ENCODE measurements at regions not wholly inside any gene's neighbourhood (a gene's known extent, or its start where the extent isn't known, plus 50 kb on each side); places are given as distances from the start of the nearest gene placed in this dataset.

DNA sequence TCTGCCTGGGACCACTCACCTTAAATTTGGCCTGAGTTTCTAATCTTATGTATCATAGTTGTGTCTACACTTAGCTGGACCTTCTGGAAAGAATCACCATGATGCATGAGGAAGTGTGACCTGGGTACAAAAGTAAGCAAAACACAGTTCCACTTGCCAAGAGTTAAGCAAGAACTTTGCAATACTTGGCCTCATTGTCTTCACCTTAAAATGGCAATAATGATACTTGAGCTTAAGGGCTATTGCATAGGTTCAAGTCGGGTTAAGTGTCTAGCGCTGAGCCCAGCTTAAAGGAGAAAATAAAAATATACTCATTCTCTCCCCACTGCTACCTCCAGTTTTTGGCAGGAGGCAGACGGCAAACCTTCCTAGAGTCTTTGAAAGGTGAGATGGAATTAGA is 133.9 kb upstream of the BMPER start:
- ATAC-seq (replicated peaks; ENCODE audit: extremely low read depth, poor library complexity, severe bottlenecking) (no peak), DNase-seq (ENCODE audit: low spot score in 2 of 2) (no peak)
- no peaks in the 10 kb centered on the region for H3K4me1 Mint-ChIP-seq
- H3K27ac Mint-ChIP-seq (ENCODE audit: low read depth), result no peak overlapping the region
- H3K9me3 Mint-ChIP-seq, result no peaks in the 10 kb centered on the region
- H3K4me3 Mint-ChIP-seq, result no peak overlapping the region
- no peaks in the 10 kb centered on the region for H3K36me3 Mint-ChIP-seq (ENCODE audit: insufficient read depth)
- H3K27me3 Mint-ChIP-seq, result no peaks in the 10 kb centered on the region

DNA sequence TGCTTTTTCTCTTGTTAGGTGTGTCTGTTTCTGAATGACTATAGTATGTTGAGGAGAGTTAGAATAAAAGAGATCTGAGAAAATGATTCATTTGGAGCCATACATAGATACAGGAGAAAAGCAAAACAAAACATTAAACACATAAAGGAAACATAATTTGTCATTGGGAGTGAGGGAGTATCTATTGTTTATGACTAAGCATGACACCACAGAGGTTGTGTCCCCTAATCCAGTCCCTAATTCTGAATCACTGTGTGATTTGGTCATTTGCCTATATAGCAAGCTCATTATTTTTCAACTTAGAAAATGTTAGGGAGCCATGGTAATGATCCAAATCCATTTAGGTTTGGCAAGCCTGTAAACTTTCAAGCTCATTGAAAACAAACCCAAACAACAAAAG is 132.3 kb upstream of the BMPER start:
- Mint-ChIP-seq H3K4me3 (no peak overlapping the region), H3K27me3 (no peaks in the 10 kb centered on the region), H3K36me3 (ENCODE audit: insufficient read depth) (no peaks in the 10 kb centered on the region), H3K4me1 (no peaks in the 10 kb centered on the region), H3K9me3 (no peaks in the 10 kb centered on the region), H3K27ac (ENCODE audit: low read depth) (no peak overlapping the region)
- no peak for ATAC-seq (replicated peaks; ENCODE audit: extremely low read depth, poor library complexity, severe bottlenecking)
- DNase-seq (ENCODE audit: low spot score in 2 of 2), result no peak

DNA sequence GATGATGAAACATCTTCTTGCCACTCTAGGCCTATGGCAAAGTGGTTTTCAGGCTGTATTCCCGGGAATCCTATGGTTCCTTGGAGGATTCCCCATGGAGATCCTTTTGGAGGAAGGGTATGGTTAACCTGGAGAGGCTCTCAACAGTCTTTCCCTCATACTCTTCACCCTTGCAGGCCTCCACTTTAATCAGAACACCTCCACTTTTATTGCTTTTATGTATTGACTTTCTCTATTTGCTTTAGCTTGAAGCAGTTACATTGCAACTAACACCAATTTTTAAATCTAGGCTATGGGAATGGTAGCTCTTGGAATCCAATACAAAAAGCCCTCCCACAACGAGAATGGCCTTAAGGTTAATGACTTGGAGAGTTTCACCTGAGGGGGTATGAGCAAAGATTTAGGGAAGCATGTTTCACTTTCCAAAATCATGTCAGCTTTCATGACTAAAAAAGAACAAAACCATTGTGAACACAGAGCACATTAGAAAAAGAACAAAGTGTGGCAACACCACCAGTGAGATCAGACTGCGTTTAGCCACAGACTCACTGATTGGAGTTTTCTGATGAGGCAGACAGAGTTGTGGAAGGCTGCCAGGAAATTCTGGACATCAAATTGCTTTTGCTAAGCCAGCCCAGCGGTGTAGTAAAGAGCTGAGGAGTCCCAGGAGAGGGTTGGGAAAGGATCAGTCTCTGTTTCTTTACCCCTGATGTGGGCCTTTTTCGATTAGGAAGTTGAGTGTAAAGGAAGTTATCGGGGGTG is 130.4 kb upstream of the BMPER start:
- no peak for ATAC-seq (replicated peaks; ENCODE audit: extremely low read depth, poor library complexity, severe bottlenecking)
- Mint-ChIP-seq H3K27me3 (no peaks in the 10 kb centered on the region), H3K4me1 (no peaks in the 10 kb centered on the region), H3K27ac (ENCODE audit: low read depth) (no peak overlapping the region), H3K36me3 (ENCODE audit: insufficient read depth) (no peaks in the 10 kb centered on the region), H3K4me3 (no peak overlapping the region), H3K9me3 (no peaks in the 10 kb centered on the region)
- DNase-seq (ENCODE audit: low spot score in 2 of 2), result no peak

DNA sequence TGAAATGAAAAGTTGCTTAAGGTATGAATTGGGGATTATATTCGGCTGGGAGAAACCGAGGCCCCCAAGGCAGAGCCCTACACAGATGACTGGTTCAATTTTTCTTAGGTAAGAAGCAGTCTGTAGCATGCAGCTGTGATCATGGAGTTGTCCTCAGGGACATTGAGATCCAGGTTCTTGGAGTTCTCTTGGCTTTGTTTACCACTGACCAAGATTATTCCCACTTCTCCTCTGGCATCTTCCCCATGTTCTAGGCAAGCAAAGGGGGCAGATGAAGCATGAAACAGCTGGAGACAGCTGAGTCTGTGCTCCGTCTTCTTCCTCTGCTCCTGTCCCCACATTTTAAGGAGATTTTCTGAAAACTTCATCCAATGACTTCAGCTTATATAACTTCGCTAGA is 129.5 kb upstream of the BMPER start:
- no peak for ATAC-seq (replicated peaks; ENCODE audit: extremely low read depth, poor library complexity, severe bottlenecking)
- H3K4me1 Mint-ChIP-seq, result no peaks in the 10 kb centered on the region
- no peaks in the 10 kb centered on the region for H3K36me3 Mint-ChIP-seq (ENCODE audit: insufficient read depth)
- no peak overlapping the region for H3K27ac Mint-ChIP-seq (ENCODE audit: low read depth)
- H3K27me3 Mint-ChIP-seq, result no peaks in the 10 kb centered on the region
- no peaks in the 10 kb centered on the region for H3K9me3 Mint-ChIP-seq
- no peak for DNase-seq (ENCODE audit: low spot score in 2 of 2)
- H3K4me3 Mint-ChIP-seq, result no peak overlapping the region

DNA sequence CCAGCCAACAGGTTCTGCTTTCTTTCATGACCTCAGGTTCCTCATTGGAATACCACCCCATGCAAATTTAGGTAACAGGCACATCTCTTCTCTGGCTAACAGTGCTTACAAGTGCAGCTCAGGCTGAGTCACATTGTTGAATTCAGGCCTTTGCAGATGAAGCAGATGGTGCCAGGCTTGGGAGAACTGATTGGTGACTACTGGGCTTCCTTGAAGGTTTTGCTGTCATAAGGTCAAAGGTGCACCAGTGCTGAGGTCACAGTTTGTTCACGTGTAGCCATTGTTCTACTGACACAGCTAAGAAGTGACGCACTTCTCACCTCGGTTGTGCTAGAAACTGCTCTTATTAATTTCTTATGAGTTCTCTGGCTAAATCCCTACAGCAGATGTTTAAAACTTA is 128.6 kb upstream of the BMPER start:
- no peak overlapping the region for H3K27ac Mint-ChIP-seq (ENCODE audit: low read depth)
- H3K4me1 Mint-ChIP-seq, result no peaks in the 10 kb centered on the region
- no peaks in the 10 kb centered on the region for H3K27me3 Mint-ChIP-seq
- no peaks in the 10 kb centered on the region for H3K9me3 Mint-ChIP-seq
- ATAC-seq (replicated peaks; ENCODE audit: extremely low read depth, poor library complexity, severe bottlenecking) (no peak), DNase-seq (ENCODE audit: low spot score in 2 of 2) (no peak)
- no peak overlapping the region for H3K4me3 Mint-ChIP-seq
- no peaks in the 10 kb centered on the region for H3K36me3 Mint-ChIP-seq (ENCODE audit: insufficient read depth)

- DNase-seq (ENCODE audit: low spot score in 2 of 2), result no peak
- no peak overlapping the region for H3K4me3 Mint-ChIP-seq
- H3K27ac Mint-ChIP-seq (ENCODE audit: low read depth), result no peak overlapping the region
- no peaks in the 10 kb centered on the region for H3K27me3 Mint-ChIP-seq
- no peak for ATAC-seq (replicated peaks; ENCODE audit: extremely low read depth, poor library complexity, severe bottlenecking)
- no peaks in the 10 kb centered on the region for H3K36me3 Mint-ChIP-seq (ENCODE audit: insufficient read depth)
- no peaks in the 10 kb centered on the region for H3K9me3 Mint-ChIP-seq
- H3K4me1 Mint-ChIP-seq, result no peaks in the 10 kb centered on the region
Observed at GRCh38 chr7:33778195-33778594, 127.1 kb upstream of the BMPER start.

DNA sequence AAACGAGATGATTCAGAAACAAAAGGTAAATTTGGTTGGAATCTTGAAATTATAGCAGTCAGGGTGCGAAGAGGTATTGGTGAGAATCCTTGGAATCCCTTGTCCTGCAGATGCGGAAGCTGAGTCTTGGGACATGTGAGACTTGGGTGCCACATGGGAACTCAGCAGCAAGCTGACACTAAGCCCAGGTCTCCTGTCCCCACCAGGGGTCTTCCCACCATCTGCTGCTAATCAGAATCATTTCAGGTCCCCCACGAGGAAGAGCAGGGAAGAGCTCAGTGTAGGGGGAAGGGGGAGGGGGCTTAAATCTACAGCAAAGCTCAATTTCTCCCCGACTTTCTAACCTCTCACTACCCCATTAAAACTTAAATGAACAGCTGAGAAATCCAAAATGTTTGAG is 126.1 kb upstream of the BMPER start:
- Mint-ChIP-seq H3K27me3 (no peaks in the 10 kb centered on the region), H3K4me3 (no peak overlapping the region), H3K27ac (ENCODE audit: low read depth) (no peak overlapping the region), H3K36me3 (ENCODE audit: insufficient read depth) (no peaks in the 10 kb centered on the region), H3K4me1 (no peaks in the 10 kb centered on the region), H3K9me3 (no peaks in the 10 kb centered on the region)
- DNase-seq (ENCODE audit: low spot score in 2 of 2), result no peak
- no peak for ATAC-seq (replicated peaks; ENCODE audit: extremely low read depth, poor library complexity, severe bottlenecking)

- DNase-seq (ENCODE audit: low spot score in 2 of 2), result no peak
- no peaks in the 10 kb centered on the region for H3K9me3 Mint-ChIP-seq
- no peak overlapping the region for H3K4me3 Mint-ChIP-seq
- no peaks in the 10 kb centered on the region for H3K27me3 Mint-ChIP-seq
- no peak overlapping the region for H3K27ac Mint-ChIP-seq (ENCODE audit: low read depth)
- no peaks in the 10 kb centered on the region for H3K4me1 Mint-ChIP-seq
- H3K36me3 Mint-ChIP-seq (ENCODE audit: insufficient read depth), result no peaks in the 10 kb centered on the region
- ATAC-seq (replicated peaks; ENCODE audit: extremely low read depth, poor library complexity, severe bottlenecking), result no peak
Observed at GRCh38 chr7:33781167-33781566, 124.2 kb upstream of the BMPER start.

DNA sequence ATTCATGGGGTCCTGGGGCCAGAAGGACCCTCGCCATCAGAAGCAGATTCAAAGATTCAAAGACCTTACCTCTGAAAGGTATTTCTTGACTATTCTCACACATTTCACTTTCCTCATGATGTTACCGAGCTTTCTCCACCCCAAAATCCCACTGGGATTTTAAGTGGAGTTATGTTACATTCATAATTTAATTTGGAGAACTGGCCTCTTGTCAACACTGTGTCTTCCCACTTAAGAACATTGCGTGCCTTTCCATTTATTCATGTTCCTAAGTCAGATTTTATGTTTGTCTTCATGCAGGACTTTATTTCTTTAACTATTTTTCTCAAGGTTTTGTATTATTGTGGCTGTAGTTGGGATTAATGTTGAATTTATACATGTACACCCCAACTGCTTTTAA is 123.5 kb upstream of the BMPER start:
- Mint-ChIP-seq H3K4me1 (no peaks in the 10 kb centered on the region), H3K27ac (ENCODE audit: low read depth) (no peak overlapping the region), H3K36me3 (ENCODE audit: insufficient read depth) (no peaks in the 10 kb centered on the region), H3K4me3 (no peak overlapping the region), H3K9me3 (no peaks in the 10 kb centered on the region), H3K27me3 (no peaks in the 10 kb centered on the region)
- no peak for DNase-seq (ENCODE audit: low spot score in 2 of 2)
- ATAC-seq (replicated peaks; ENCODE audit: extremely low read depth, poor library complexity, severe bottlenecking), result no peak

DNA sequence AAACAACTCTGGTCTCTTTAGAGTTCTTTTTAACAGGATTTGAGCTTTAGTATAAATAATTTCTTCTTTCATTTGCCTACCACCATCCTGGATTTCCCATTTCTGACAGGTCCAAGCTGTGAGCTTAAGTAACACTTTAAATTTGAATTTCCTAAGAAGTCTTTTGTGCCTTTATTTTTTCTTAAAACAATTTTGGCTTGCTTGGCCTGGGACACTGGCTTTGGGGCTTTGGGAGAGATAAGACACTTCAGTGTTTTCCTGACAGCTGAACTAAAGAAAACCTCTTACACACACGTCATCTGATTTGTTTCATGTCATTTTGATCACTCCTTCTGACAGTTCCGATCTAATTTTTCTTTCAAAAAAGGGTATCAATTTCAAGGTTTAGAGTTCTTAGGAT is 121.3 kb upstream of the BMPER start:
- DNase-seq (ENCODE audit: low spot score in 2 of 2) (no peak), ATAC-seq (replicated peaks; ENCODE audit: extremely low read depth, poor library complexity, severe bottlenecking) (no peak)

GRCh38 chr7:33788531-33788930 is 116.8 kb upstream of the BMPER start:
- Mint-ChIP-seq H3K27me3 (no peaks in the 10 kb centered on the region), H3K4me3 (no peak overlapping the region), H3K9me3 (no peaks in the 10 kb centered on the region), H3K4me1 (no peaks in the 10 kb centered on the region), H3K27ac (ENCODE audit: low read depth) (no peak overlapping the region), H3K36me3 (ENCODE audit: insufficient read depth) (no peaks in the 10 kb centered on the region)
- DNase-seq (ENCODE audit: low spot score in 2 of 2) (no peak), ATAC-seq (replicated peaks; ENCODE audit: extremely low read depth, poor library complexity, severe bottlenecking) (no peak)

More for the DNA sequence above, 121.3 kb upstream of the BMPER start:
- H3K27me3 Mint-ChIP-seq, result no peaks in the 10 kb centered on the region
- H3K4me3 Mint-ChIP-seq, result no peak overlapping the region
- no peaks in the 10 kb centered on the region for H3K36me3 Mint-ChIP-seq (ENCODE audit: insufficient read depth)
- no peaks in the 10 kb centered on the region for H3K9me3 Mint-ChIP-seq
- H3K4me1 Mint-ChIP-seq, result no peaks in the 10 kb centered on the region
- H3K27ac Mint-ChIP-seq (ENCODE audit: low read depth), result no peak overlapping the region

GRCh38 chr7:33789871-33790630 is 115.3 kb upstream of the BMPER start:
- Mint-ChIP-seq H3K36me3 (ENCODE audit: insufficient read depth) (no peaks in the 10 kb centered on the region), H3K4me1 (no peaks in the 10 kb centered on the region), H3K9me3 (no peaks in the 10 kb centered on the region), H3K27me3 (no peaks in the 10 kb centered on the region), H3K4me3 (no peak overlapping the region), H3K27ac (ENCODE audit: low read depth) (no peak overlapping the region)
- DNase-seq (ENCODE audit: low spot score in 2 of 2), result no peak
- no peak for ATAC-seq (replicated peaks; ENCODE audit: extremely low read depth, poor library complexity, severe bottlenecking)

GRCh38 chr7:33790746-33791145 is 114.6 kb upstream of the BMPER start:
- Mint-ChIP-seq H3K36me3 (ENCODE audit: insufficient read depth) (no peaks in the 10 kb centered on the region), H3K27me3 (no peaks in the 10 kb centered on the region), H3K27ac (ENCODE audit: low read depth) (no peak overlapping the region), H3K9me3 (no peaks in the 10 kb centered on the region), H3K4me3 (no peak overlapping the region), H3K4me1 (no peaks in the 10 kb centered on the region)
- ATAC-seq (replicated peaks; ENCODE audit: extremely low read depth, poor library complexity, severe bottlenecking) (no peak), DNase-seq (ENCODE audit: low spot score in 2 of 2) (no peak)

Data from central memory CD8-positive, alpha-beta T cell (primary cell).